Subcutaneous abdominal adipose tissue (tissue), 5 donors: ENCODE measurements at regions not wholly inside any gene's neighbourhood (a gene's known extent, or its start where the extent isn't known, plus 50 kb on each side); places are given as distances from the start of the nearest gene placed in this dataset.
"Not testable (repeated sequence)": the region's sequence is repeated elsewhere in the genome, so short reads cannot be mapped to it uniquely, and the experiment has no call there.

Experiments used
- H3K27ac ChIP-seq: one replicate; pipeline ENCODE4 v1.7.0; 2013; ENCODE audit warnings: low read depth, mild to moderate bottlenecking, inconsistent platforms, low read length, moderate library complexity
- H3K27me3 ChIP-seq, 5 donors: one replicate each; pipeline ENCODE4 v1.7.0; 2013; ENCODE audit warnings: low read length in 5 of 5, inconsistent platforms in 1 of 5; ENCODE audit not compliant: control insufficient read depth in 5 of 5, insufficient read depth in 4 of 5
- H3K36me3 ChIP-seq, 5 donors: one replicate each; pipeline ENCODE4 v1.7.0; 2013; ENCODE audit warnings: low read length in 5 of 5; ENCODE audit not compliant: control insufficient read depth in 5 of 5, insufficient read depth in 5 of 5
- H3K4me1 ChIP-seq, 5 donors: one replicate each; pipeline ENCODE4 v1.7.0; 2013; ENCODE audit warnings: low read length in 5 of 5, mild to moderate bottlenecking in 3 of 5, moderate library complexity in 1 of 5; ENCODE audit not compliant: control insufficient read depth in 5 of 5, insufficient read depth in 5 of 5
- H3K4me3 ChIP-seq, 5 donors: one replicate each; pipeline ENCODE4 v1.7.0; 2013; ENCODE audit warnings: low read length in 5 of 5, low read depth in 1 of 5
- H3K9ac ChIP-seq, 5 donors: one replicate each; pipeline ENCODE4 v1.7.0; 2013; ENCODE audit warnings: low read length in 5 of 5, mild to moderate bottlenecking in 4 of 5, moderate library complexity in 3 of 5
- H3K9me3 ChIP-seq, 5 donors: one replicate each; pipeline ENCODE4 v1.7.0; 2013; ENCODE audit warnings: low read length in 5 of 5; ENCODE audit not compliant: control insufficient read depth in 5 of 5
- donor health status: healthy.
- donor health status: healthy.
- donor health status: healthy.
- donor health status: healthy.
- donor health status: healthy.

DNA sequence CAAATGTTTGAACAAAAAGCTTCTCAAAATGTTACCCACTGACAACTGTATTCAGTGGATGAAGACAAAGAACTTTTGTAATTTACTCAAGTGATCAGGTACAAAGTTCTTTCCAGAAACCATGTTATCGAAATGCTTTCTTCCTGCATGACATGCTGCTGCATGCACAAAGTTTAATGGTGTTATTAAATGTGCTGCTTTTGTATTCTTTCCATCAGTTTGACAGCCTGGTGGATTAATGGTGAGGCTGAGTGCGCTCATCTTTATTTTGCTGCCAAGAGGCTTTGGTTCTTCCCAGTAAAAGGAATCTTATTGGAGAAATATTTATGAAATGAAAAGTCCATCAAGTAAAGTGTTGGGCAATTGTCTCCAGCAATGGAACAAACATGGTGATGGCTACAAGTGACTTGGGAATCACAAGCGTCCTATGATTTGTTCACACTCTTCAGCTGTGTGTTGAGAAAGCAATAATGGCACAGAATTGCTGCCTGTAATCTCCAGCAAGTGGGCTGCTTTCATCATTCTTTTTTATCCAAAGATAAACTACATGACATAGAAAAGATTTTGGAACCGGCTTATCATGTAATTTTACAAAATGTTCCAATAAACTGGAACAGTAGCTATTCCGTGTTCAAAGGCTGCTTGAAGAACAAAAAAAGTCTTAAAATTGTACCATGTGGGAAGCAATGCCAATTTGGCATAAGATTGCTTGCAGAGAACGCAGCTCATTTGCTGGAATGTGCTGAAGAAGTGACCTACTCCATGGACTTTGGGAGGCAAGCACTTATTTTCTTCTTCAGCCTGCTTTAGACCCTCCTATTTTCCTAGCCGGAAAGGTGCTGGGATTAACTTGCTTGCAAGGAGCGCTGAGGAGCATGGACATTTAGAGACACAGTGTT lies 153.1 kb downstream of the HSD17B3 start:
- Histone ChIP-seq H3K9me3 (no peaks in the 10 kb centered on the region), H3K4me3 (no peak overlapping the region), H3K27ac (no peak overlapping the region), H3K9ac (no peak overlapping the region), H3K27me3 (peaks cover 0 to 5% (median 0%) of the 10 kb centered on the region in 5 donors), H3K36me3 (no peaks in the 10 kb centered on the region), H3K4me1 (peaks cover 0 to 12% (median 7%) of the 10 kb centered on the region in 5 donors)

- not testable (repeated sequence) for H3K27me3 ChIP-seq, H3K36me3 ChIP-seq, H3K27ac ChIP-seq
Measured at GRCh38 chr9:96147029-96147428, 154.9 kb downstream of the HSD17B3 start.

GRCh38 chr9:96141666-96142065 lies 160.3 kb downstream of the HSD17B3 start:
- H3K27ac ChIP-seq, result no peak overlapping the region
- H3K36me3 ChIP-seq, result no peaks in the 10 kb centered on the region
- H3K27me3 ChIP-seq, result peaks cover 0 to 5% (median 0%) of the 10 kb centered on the region in 5 donors
- no peak overlapping the region for H3K4me3 ChIP-seq
- no peak overlapping the region for H3K9ac ChIP-seq
- H3K4me1 ChIP-seq, result peaks cover 0 to 20% (median 9%) of the 10 kb centered on the region in 5 donors
- H3K9me3 ChIP-seq, result peaks cover 0 to 6% (median 0%) of the 10 kb centered on the region in 5 donors

More at GRCh38 chr9:96147029-96147428, 154.9 kb downstream of the HSD17B3 start:
- not testable (repeated sequence) for H3K9ac ChIP-seq, H3K9me3 ChIP-seq, H3K4me3 ChIP-seq
- H3K4me1 ChIP-seq, result peaks cover 0 to 12% (median 7%) of the 10 kb centered on the region in 5 donors

- no peak overlapping the region for H3K4me3 ChIP-seq
- no peak overlapping the region for H3K27ac ChIP-seq
- H3K9ac ChIP-seq, result no peak overlapping the region
- peaks cover 0 to 22% (median 9%) of the 10 kb centered on the region in 5 donors for H3K4me1 ChIP-seq
- no peaks in the 10 kb centered on the region for H3K36me3 ChIP-seq
- peaks cover 0 to 6% (median 0%) of the 10 kb centered on the region in 5 donors for H3K9me3 ChIP-seq
- peaks cover 0 to 5% (median 0%) of the 10 kb centered on the region in 5 donors for H3K27me3 ChIP-seq
Measured at GRCh38 chr9:96141128-96141474, 160.9 kb downstream of the HSD17B3 start.

DNA sequence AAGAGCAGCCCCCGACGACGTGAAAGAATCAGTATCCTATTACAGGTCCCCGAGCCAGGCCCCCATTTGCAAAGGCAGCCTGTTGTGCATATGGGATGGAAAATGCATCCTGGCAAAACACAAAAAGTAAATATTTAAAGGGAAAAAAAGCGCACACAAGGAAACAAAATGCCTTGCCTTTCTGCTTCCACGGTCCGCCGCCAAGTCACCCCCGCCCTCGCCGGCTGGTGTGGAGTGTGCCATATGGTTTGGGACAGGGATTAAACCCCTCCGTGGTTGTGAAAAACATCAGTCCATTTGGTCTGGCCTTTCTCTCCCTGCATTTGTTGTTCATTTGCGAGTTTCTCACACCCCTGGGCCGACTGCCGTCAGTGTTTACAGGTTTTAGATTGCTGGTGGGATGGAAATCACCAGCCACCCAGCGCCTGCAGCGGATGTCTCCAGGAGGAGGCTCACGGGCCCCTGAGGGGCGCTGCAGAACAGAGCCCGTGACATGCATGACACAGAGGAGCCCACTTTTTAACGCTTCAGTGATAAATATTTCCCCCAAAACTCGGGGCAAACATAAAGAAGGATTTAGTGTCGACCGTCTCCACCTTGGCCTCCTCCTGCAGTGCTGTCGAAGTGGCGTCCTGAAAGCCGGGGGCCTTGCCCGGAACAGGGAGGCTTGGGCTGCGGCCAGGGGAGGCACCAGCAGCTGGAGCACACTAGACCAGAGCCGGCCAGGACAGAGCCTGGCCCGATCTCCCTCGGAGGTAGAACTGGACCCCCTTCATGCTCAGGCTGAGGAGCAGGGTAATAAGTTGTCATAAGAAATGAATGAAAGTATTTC lies 161.5 kb downstream of the HSD17B3 start:
- Histone ChIP-seq H3K27me3 (peaks cover 0 to 5% (median 0%) of the 10 kb centered on the region in 5 donors), H3K4me3 (no peak overlapping the region), H3K9me3 (peaks cover 0 to 6% (median 0%) of the 10 kb centered on the region in 5 donors), H3K27ac (no peak overlapping the region), H3K36me3 (no peaks in the 10 kb centered on the region), H3K9ac (no peak overlapping the region), H3K4me1 (peaks cover 0 to 22% (median 9%) of the 10 kb centered on the region in 5 donors)

DNA sequence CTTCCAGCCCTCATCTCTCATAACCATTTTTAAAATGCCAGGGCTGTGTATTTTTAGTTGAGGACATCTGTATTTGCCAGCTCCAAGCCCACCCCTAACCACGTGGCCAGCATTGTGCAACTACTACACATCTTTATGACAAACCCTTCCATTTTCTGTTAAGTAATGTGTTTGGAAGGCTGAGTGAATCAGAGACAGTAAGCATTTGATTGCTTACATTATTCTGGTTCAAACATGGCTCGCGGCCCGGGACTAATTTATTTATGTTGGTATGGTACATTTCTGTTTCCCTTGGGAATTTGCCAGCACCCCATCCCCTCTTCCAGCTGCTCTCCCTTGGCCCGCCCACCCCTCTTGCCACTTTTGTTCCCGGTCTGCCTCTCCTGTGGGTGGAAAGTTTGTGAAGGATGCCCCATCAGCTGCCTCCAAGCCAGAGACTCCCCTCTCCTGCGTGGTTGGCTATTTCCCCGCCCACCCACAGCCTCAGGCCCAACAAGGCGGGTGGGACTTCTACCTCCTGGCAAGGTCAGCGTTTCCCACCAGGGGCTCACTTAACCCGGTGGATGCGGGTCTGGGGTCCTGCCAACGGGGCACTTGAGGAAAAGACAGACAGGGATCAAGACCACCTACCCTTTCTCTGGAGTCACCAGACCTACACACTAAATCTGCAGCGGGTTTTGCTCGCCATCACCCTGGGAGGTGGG lies 162.2 kb downstream of the HSD17B3 start:
- Histone ChIP-seq H3K4me3 (no peak overlapping the region), H3K9ac (no peak overlapping the region), H3K9me3 (peaks cover 0 to 6% (median 0%) of the 10 kb centered on the region in 5 donors), H3K4me1 (peaks cover 0 to 22% (median 9%) of the 10 kb centered on the region in 5 donors), H3K27ac (no peak overlapping the region), H3K36me3 (no peaks in the 10 kb centered on the region), H3K27me3 (peaks cover 0 to 5% (median 0%) of the 10 kb centered on the region in 5 donors)

GRCh38 chr9:96138616-96139015 lies 163.4 kb downstream of the HSD17B3 start:
- Histone ChIP-seq H3K9ac (no peak overlapping the region), H3K4me1 (peaks cover 0 to 22% (median 9%) of the 10 kb centered on the region in 5 donors), H3K27me3 (peaks cover 0 to 5% (median 0%) of the 10 kb centered on the region in 5 donors), H3K9me3 (peaks cover 0 to 6% (median 0%) of the 10 kb centered on the region in 5 donors), H3K4me3 (no peak overlapping the region), H3K36me3 (no peaks in the 10 kb centered on the region), H3K27ac (no peak overlapping the region)

DNA sequence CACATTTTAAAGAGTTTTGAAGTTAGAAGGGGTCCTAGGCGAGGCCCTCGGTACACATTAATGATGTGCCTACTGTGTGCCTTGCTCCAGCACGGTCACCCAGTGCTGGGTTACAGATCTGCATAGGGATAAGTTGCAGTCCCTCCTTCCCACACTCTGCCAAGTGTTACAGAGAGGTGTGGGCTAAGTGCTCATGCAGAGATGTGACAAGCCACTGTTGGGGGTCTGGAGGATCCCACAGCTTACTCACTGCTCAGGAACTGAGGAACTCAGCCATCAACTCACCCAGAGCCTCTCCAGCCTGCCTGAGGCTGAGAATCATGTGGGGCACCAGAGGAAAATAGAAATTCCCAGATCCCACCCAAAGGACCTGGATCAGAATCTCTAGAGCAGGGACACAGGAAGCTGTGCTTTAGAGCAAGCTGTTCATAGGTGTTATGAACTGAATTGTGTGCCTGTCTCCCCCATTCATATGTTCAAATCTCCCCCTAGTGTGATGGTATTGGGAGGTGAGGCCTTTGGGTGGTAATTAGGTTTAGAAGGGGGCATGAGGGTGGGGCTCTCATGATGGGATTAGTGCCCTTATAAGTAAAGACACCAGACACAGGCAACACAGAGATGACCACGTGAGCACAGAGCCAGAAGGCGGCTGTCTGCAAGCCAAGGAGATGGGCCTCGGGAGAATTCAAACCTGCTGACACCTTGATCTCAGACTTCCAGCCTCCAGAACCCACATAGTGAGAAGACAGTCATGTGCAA lies 164.1 kb downstream of the HSD17B3 start:
- Histone ChIP-seq H3K27me3 (peaks cover 0 to 5% (median 0%) of the 10 kb centered on the region in 5 donors), H3K4me3 (peak overlapping the region in 4 of 5 donors; percentile 2 to 53 (median 8)), H3K27ac (no peak overlapping the region), H3K36me3 (no peaks in the 10 kb centered on the region), H3K9me3 (peaks cover 0 to 12% (median 0%) of the 10 kb centered on the region in 5 donors), H3K4me1 (peaks cover 0 to 22% (median 9%) of the 10 kb centered on the region in 5 donors), H3K9ac (peak overlapping the region in 1 of 5 donors; percentile 1)
